G401.6 (cell line): ENCODE measurements at regions not wholly inside any gene's neighbourhood (a gene's known extent, or its start where the extent isn't known, plus 50 kb on each side); places are given as distances from the start of the nearest gene placed in this dataset.

Experiments
- FAIRE-seq: peaks from 2 replicates; lab custom pipeline; 2012; peaks lifted over from hg19 to GRCh38; lab: Jason Lieb, UNC

DNA sequence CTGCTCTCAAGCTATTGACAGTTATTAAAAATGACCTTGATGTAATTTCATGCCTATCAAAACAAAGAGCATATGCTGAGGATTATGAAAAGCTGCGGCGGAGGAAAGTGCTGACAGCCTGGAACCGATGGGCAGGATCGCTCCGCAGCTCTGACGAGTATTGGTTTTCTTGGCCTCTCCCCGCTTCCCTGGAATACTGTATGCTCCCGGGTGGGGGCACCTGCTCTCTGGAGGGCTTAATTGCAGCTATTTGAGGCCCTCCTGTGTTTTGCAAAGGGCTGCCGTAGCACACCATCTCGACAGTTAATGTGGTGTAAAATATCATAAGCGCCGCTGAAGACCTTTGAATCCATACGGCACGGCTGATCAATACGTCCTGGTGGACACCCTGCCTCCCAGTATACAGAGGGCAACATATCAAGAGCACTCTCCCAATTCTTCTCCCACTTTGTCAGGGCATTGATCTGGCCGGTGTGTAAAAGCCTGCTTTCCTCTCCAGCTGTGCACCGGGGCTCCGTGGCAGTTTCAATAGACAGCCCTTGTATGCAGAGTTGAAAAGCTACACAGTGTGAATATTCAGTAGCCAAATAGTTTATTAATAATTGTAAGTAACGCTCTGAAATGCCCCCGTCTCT lies 662.4 kb downstream of the GALR1 start:
- no peak for FAIRE-seq

DNA sequence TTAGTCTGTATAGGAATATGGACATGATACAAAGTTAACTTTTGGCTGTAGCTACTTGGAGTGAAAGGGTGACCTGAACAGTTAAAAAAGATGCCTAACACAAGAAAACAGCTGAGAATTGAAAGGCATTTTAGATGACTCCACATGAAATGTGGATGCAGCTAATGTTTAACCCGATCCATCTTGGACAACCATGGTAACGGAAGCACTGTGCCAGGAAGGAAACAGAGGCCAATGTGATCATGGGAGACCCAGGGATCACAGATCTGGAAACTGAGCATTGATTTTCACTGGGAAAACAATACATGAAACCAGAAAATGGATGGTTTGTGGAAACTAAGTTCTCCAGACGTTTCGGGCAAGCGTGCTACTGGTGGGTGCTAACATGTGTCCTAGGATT lies 669.1 kb downstream of the GALR1 start:
- no peak for FAIRE-seq

DNA sequence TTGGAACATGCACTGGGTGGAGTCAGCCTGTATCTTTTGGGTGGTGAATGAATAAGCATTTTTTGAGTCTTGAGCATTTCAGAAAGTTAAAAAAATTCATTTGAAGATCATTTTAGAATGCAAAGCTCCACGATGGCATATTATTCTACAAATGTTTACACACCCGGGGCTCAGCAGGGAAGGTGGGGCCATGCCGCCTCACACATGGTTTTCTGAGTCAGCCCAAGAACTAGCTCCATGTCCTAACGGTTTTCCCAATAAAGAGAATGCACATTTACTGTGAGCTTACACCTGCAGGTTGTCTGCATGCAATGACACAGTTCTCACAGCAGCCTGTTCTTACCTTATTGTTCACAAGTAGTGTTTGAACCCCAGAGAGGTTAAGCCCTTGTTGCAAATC lies 670.3 kb downstream of the GALR1 start:
- no peak for FAIRE-seq

- no peak for FAIRE-seq
Observed at GRCh38 chr18:77935342-77935741, 685.7 kb downstream of the GALR1 start.

GRCh38 chr18:77940566-77940965 lies 690.9 kb downstream of the GALR1 start:
- FAIRE-seq, result no peak

- FAIRE-seq, result no peak
Observed at GRCh38 chr18:77944533-77944932, 694.9 kb downstream of the GALR1 start.

GRCh38 chr18:77948567-77948966 lies 698.9 kb downstream of the GALR1 start:
- FAIRE-seq, result no peak

GRCh38 chr18:77949355-77949973 lies 699.8 kb downstream of the GALR1 start:
- no peak for FAIRE-seq

DNA sequence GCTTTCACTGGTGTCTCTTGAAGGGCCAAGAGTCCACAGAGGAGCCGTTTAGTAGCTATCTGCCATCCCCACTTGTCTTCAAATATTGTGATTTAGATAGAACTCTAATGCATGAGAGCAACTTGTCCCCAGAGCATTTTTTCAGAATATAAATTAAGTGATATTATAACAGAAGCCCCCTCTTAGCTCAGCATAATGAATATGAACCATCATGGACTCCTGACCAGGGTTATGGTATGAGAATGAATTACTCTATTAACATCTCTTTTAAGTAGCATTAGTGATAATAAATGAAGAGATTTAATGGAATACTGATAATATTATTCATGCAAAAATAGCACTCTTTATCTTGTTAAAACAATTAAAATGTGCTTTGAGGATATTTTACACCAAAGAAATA lies 709.6 kb downstream of the GALR1 start:
- no peak for FAIRE-seq

DNA sequence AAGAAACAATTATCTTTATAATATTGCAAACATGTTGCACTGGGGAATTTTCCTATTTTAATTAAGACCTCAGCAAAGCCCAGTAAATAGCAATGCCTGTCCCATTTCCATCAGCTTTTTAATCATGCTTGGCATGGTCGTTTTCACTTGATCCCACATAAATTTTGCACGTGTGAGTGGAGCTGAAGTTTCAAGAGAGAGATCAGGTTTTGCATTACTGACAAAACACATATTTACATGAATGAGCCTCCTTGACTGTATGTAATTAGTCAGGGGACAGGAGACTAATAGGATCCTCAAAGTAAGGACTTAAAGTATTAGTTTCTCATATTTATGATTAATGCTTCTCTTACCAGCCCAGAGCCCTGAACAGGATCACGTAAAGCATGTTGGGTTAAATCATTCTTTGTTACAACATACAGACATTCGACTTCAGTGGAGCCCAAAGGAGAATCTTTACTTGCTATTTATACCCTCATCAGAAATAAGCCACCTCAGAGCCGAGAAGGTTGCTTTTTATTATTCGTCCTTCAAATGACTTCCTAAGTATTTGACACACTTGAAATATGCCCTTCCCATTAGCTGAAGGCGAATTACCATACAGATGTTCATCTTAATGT lies 711.3 kb downstream of the GALR1 start:
- no peak for FAIRE-seq

GRCh38 chr18:77967071-77967470 lies 717.4 kb downstream of the GALR1 start:
- no peak for FAIRE-seq

DNA sequence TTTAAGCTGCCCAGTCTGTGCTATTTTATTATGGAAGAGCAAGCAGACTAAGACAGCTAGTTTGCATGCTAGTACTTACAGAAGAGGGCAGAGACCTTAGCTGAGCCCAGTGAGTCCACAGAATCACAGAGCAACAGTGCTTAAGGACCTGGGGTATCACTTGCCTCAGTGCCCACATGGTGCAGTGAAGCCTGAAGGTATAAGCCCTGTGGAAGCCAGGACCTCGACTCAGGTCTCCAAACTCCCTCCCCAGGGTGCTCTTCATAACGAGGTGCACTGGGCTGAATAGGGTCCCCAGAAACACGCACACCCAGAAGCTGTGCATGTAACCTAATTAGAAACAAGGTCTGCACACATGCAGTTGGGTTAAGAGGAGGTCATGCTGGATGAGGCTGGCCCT lies 718.1 kb downstream of the GALR1 start:
- no peak for FAIRE-seq

DNA sequence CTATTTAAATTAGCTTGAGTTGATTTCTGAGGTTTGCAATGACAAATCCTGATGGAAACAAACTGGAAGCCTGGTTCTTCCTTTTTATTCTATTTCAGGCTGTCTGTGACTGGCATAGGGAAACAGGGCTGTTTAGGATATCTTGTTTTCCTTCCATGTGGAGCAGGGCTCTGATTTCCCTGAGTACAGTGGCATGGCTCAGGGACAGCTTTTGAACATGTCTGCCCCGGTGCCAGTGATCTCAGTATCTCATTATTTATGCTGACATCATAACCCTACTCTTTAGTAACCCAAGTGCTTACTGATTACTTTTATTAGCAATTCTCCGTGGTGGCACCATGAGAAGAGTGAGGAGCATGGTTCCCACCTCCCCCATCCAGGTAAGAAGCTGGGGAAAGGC lies 720.3 kb downstream of the GALR1 start:
- FAIRE-seq, result no peak

- FAIRE-seq, result no peak
Observed at GRCh38 chr18:77970814-77971213, 721.2 kb downstream of the GALR1 start.

DNA sequence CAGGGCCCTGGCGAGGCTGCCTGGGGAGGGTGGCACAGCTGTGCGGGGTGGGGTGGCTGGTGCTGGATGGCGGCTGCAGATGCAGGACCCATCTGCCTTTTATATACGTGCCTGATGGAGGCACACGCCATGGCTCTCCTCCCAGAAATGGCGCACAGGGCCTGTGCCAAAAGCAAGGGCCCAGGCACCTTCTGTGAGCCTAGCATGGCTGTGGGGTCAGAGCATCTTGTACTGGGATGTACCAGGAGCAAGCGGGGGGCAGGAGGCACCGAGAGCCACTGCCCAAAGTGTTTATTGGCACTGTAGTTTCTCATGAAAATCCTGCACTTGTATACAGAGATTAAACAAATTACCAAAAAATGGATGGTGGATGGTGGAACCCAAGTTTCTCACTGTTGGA lies 724.1 kb downstream of the GALR1 start:
- FAIRE-seq, result no peak

DNA sequence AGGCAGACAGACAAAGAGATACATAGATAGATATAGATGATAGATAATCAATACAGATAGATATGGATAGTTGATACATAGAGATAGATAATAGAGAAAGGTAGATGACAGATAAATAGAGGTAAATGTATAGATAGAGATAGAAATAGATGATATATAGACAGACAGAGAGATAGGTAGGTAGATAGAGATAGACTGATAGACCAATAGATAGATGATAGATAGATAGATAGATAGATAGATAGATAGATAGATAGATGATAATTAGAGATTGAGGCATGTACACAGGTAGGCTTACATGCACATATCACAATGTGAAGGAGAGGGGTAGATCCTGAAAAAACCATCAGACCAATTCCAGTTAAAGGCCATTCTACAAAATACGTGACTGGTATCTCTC lies 724.7 kb downstream of the GALR1 start:
- FAIRE-seq, result no peak

GRCh38 chr18:77977331-77977730 lies 727.7 kb downstream of the GALR1 start:
- FAIRE-seq, result no peak

DNA sequence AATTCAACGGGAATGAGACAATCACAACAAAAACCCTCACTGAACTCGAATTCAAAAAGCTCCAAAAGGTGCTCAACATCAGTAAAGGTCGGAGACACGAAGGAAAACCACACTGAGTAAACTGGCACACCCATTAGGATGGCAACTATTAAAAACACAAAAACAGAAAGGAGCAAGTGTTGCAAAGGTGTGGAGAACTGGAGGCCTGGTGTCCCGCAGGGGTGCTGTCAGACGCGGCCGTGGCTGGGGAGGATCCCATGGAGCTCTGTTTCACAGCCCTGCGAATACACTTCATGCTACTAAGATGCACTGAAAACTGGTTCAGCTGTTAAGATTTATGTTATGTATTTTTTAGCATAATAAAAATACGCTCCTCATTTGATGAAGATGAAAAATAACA lies 730.6 kb downstream of the GALR1 start:
- FAIRE-seq, result no peak

GRCh38 chr18:77981874-77982273 lies 732.2 kb downstream of the GALR1 start:
- no peak for FAIRE-seq

- no peak for FAIRE-seq
Observed at GRCh38 chr18:77983270-77983669, 733.6 kb downstream of the GALR1 start.

GRCh38 chr18:77984178-77984577 lies 734.5 kb downstream of the GALR1 start:
- FAIRE-seq, result no peak

GRCh38 chr18:77984833-77985232 lies 735.2 kb downstream of the GALR1 start:
- no peak for FAIRE-seq

- FAIRE-seq, result no peak
Observed at GRCh38 chr18:77985526-77986281, 736.1 kb downstream of the GALR1 start.
